ENCODE measurements at regions not wholly inside any gene's neighbourhood (a gene's known extent, or its start where the extent isn't known, plus 50 kb on each side); places are given as distances from the start of the nearest gene placed in this dataset.

DNA sequence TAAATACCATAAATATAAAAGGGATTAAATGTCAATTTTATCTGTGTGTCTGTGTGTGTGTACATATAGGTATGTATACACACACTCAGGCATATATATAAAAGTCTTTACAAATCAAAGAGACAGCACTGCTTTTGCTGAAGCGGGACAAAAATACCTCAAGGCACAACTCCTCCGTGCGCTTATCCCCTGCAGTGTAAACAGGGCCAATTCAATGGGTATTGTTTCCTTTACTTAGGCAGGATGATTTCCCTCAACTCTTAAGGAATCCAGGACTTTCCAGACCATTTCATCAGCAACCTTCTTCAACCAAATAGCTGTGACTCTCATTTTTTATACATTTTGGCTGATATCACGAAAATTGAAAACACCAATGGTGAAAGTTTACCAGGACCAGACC is 227.7 kb downstream of the CRPPA start:
- Histone ChIP-seq H3K4me2 (ENCODE audit: low read length) (no peak overlapping the region), H3K27ac (ENCODE audit: low read depth, low read length) (no peak overlapping the region), H4K20me1 (ENCODE audit: control insufficient read depth, insufficient read depth, low read depth, low read length) (no peaks in the 10 kb centered on the region), H3K79me2 (ENCODE audit: control insufficient read depth, low read length) (no peaks in the 10 kb centered on the region), H3K9me3 (ENCODE audit: control insufficient read depth, insufficient read depth, low read length) (no peaks in the 10 kb centered on the region), H3F3A (ENCODE audit: control insufficient read depth, insufficient read depth) (no peaks in the 10 kb centered on the region), H3K27me3 (ENCODE audit: control insufficient read depth, low read length) (no peaks in the 10 kb centered on the region), H3K4me3 (ENCODE audit: low read length) (no peak overlapping the region), H3K4me1 (ENCODE audit: control insufficient read depth, low read length) (no peaks in the 10 kb centered on the region), H3K36me3 (ENCODE audit: control insufficient read depth, low read length) (no peaks in the 10 kb centered on the region), H3K9me2 (replicated peaks; ENCODE audit: control insufficient read depth, low read length) (no peaks in the 10 kb centered on the region)
- TF ChIP-seq EZH2phosphoT487 (IDR thresholded peaks at IDR 0.05; ENCODE audit: borderline replicate concordance, low read length), result no peak
- TF ChIP-seq, protein P1, sequence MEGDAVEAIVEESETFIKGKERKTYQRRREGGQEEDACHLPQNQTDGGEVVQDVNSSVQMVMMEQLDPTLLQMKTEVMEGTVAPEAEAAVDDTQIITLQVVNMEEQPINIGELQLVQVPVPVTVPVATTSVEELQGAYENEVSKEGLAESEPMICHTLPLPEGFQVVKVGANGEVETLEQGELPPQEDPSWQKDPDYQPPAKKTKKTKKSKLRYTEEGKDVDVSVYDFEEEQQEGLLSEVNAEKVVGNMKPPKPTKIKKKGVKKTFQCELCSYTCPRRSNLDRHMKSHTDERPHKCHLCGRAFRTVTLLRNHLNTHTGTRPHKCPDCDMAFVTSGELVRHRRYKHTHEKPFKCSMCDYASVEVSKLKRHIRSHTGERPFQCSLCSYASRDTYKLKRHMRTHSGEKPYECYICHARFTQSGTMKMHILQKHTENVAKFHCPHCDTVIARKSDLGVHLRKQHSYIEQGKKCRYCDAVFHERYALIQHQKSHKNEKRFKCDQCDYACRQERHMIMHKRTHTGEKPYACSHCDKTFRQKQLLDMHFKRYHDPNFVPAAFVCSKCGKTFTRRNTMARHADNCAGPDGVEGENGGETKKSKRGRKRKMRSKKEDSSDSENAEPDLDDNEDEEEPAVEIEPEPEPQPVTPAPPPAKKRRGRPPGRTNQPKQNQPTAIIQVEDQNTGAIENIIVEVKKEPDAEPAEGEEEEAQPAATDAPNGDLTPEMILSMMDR (IDR thresholded peaks at IDR 0.05; ENCODE audit: low read depth, low read length, poor library complexity, severe bottlenecking), result no peak

DNA sequence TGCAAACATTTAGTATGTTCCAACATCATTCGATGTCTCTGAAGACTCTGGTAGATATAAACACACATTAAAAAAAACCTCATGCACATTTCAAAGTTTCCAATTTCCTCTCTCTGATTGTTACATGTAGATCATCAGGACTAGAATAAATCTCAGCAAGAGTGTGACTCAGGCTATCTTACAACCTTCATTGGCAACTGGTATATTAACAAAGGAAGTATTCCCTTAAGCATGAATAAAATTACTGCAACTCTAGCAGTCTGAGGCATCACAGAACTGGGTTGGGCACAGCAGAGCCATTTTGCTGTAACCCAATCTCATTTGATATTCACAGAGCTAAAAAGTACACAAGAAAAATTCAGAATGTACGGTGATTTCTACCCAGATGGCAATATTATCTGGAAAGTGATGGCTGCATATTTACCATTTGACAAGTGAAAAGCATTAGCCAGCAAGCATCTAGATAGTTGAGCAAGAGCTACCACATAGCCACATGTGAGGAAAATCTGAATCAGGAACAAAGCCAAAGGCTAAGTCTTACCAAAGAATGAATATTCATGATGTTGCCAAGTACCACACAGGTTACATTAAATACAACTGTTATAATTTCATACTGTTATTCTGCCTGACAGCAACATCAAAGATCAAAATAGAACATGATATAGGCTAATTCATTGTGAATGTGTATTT is 232.2 kb downstream of the CRPPA start:
- H3K36me3 ChIP-seq (ENCODE audit: control insufficient read depth, low read length), result no peaks in the 10 kb centered on the region
- H3K4me1 ChIP-seq (ENCODE audit: control insufficient read depth, low read length), result no peaks in the 10 kb centered on the region
- H3K9me3 ChIP-seq (ENCODE audit: control insufficient read depth, insufficient read depth, low read length), result no peaks in the 10 kb centered on the region
- no peak overlapping the region for H3K27ac ChIP-seq (ENCODE audit: low read depth, low read length)
- no peak overlapping the region for H3K4me2 ChIP-seq (ENCODE audit: low read length)
- no peaks in the 10 kb centered on the region for H4K20me1 ChIP-seq (ENCODE audit: control insufficient read depth, insufficient read depth, low read depth, low read length)
- H3K9me2 ChIP-seq (replicated peaks; ENCODE audit: control insufficient read depth, low read length), result no peaks in the 10 kb centered on the region
- no peaks in the 10 kb centered on the region for H3F3A ChIP-seq (ENCODE audit: control insufficient read depth, insufficient read depth)
- no peaks in the 10 kb centered on the region for H3K79me2 ChIP-seq (ENCODE audit: control insufficient read depth, low read length)
- H3K4me3 ChIP-seq (ENCODE audit: low read length), result no peak overlapping the region
- H3K27me3 ChIP-seq (ENCODE audit: control insufficient read depth, low read length), result no peaks in the 10 kb centered on the region
- TF ChIP-seq, protein P1 (IDR thresholded peaks at IDR 0.05; ENCODE audit: low read depth, low read length, poor library complexity, severe bottlenecking), result no peak
- TF ChIP-seq EZH2phosphoT487 (IDR thresholded peaks at IDR 0.05; ENCODE audit: borderline replicate concordance, low read length), result no peak

DNA sequence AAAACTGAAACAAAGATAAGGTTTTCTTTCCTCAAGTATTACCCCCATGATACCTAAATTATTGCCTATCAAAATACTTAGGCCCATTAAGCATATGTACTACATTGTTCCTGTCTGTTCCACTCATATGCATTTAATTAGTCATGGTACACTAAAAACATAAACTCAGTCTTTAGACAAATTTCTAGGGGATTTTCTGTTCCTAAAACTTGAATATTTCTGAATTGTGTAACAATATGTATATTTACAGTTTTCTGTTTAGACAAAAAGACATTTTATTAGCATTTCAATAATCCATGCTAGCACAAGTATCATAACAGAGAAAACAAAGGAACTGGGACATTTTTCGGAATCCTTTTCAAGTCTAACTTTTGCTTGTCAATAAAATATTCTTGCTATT is 234.2 kb downstream of the CRPPA start:
- Histone ChIP-seq H3K4me1 (ENCODE audit: control insufficient read depth, low read length) (no peaks in the 10 kb centered on the region), H3K36me3 (ENCODE audit: control insufficient read depth, low read length) (no peaks in the 10 kb centered on the region), H3K9me3 (ENCODE audit: control insufficient read depth, insufficient read depth, low read length) (no peaks in the 10 kb centered on the region), H3K4me3 (ENCODE audit: low read length) (no peak overlapping the region), H4K20me1 (ENCODE audit: control insufficient read depth, insufficient read depth, low read depth, low read length) (no peaks in the 10 kb centered on the region), H3K27me3 (ENCODE audit: control insufficient read depth, low read length) (no peaks in the 10 kb centered on the region), H3F3A (ENCODE audit: control insufficient read depth, insufficient read depth) (no peaks in the 10 kb centered on the region), H3K79me2 (ENCODE audit: control insufficient read depth, low read length) (no peaks in the 10 kb centered on the region), H3K27ac (ENCODE audit: low read depth, low read length) (no peak overlapping the region), H3K4me2 (ENCODE audit: low read length) (no peak overlapping the region), H3K9me2 (replicated peaks; ENCODE audit: control insufficient read depth, low read length) (no peaks in the 10 kb centered on the region)
- TF ChIP-seq EZH2phosphoT487 (IDR thresholded peaks at IDR 0.05; ENCODE audit: borderline replicate concordance, low read length), result no peak
- TF ChIP-seq, protein P1 (IDR thresholded peaks at IDR 0.05; ENCODE audit: low read depth, low read length, poor library complexity, severe bottlenecking), result no peak

Measured in DOHH2 (cell line).